Osteoblast (primary cell): ENCODE measurements at regions not wholly inside any gene's neighbourhood (a gene's known extent, or its start where the extent isn't known, plus 50 kb on each side); places are given as distances from the start of the nearest gene placed in this dataset.
A peak's percentile ranks its signal among the peaks of the same experiment; 100 is the strongest.

Experiments used
- DNase-seq: peaks from one replicate; pipeline ENCODE4 v3.0.0; 2011; ENCODE audit warnings: low spot score, mixed read lengths; ENCODE audit not compliant: insufficient read length; ENCODE audit errors: missing footprints
- H2AFZ ChIP-seq: 2 replicates; pipeline ENCODE4 v1.6.0; 2011; ENCODE audit warnings: mild to moderate bottlenecking, low read length
- H3K27ac ChIP-seq: 2 replicates; pipeline ENCODE4 v1.5.1; 2011; ENCODE audit warnings: mild to moderate bottlenecking, low read depth, low read length, moderate library complexity
- H3K27me3 ChIP-seq: 2 replicates; pipeline ENCODE4 v1.6.0; 2012; ENCODE audit warnings: mild to moderate bottlenecking, control low read depth, inconsistent platforms, low read length, moderate library complexity; ENCODE audit not compliant: insufficient read depth
- H3K36me3 ChIP-seq: 2 replicates; pipeline ENCODE4 v1.5.1; 2011; ENCODE audit warnings: mild to moderate bottlenecking, low read length, control low read depth, moderate library complexity; ENCODE audit not compliant: insufficient read depth
- H3K4me1 ChIP-seq: 2 replicates; pipeline ENCODE4 v1.5.1; 2011; ENCODE audit warnings: mild to moderate bottlenecking, low read length, control low read depth, moderate library complexity; ENCODE audit not compliant: insufficient read depth
- H3K4me2 ChIP-seq: 2 replicates; pipeline ENCODE4 v1.6.0; 2011; ENCODE audit warnings: mild to moderate bottlenecking, low read length; ENCODE audit not compliant: insufficient read depth
- H3K4me3 ChIP-seq: fragments of 200-600 bp; sonication (generic); 3 replicates; pipeline ENCODE4 v1.5.1; 2012; ENCODE audit warnings: mild to moderate bottlenecking, low read length, inconsistent platforms; ENCODE audit not compliant: insufficient read depth
- H3K79me2 ChIP-seq: 2 replicates; pipeline ENCODE4 v1.6.0; 2012; ENCODE audit warnings: mild to moderate bottlenecking, low read length, control low read depth, inconsistent platforms; ENCODE audit not compliant: insufficient read depth
- H3K9me3 ChIP-seq: 2 replicates; pipeline ENCODE4 v1.5.1; 2011; ENCODE audit warnings: low read depth, low read length, control low read depth
- H4K20me1 ChIP-seq: 2 replicates; pipeline ENCODE4 v1.6.0; 2012; ENCODE audit warnings: mild to moderate bottlenecking, low read length, control low read depth; ENCODE audit not compliant: insufficient read depth
- TF ChIP-seq, protein P1 (sequence below): IDR thresholded peaks from 2 replicates; pipeline ENCODE4 v1.5.1; 2011; ENCODE audit warnings: mild to moderate bottlenecking, low read depth, low read length, moderate library complexity; ENCODE audit errors: extremely low read depth

DNA sequence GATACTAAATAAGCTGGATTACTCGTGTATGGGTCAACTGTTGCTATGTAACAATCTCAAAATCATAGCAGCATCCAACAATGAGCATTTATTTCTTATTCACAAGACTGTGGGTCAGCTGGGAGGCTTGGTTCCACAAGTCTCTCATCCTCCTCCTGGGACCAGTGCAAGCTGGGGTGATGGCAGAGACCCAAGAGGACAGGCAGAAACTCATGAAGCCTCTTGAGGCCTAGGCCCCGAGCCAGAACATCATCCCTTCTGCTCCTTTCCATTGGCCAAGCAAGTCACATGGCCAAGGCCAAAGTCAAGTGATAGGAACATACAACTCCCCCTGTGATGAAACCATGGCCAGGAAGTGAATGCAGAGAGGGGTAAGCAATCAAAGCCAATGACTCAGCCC lies 422.1 kb downstream of the BCOR start:
- H3K4me3 ChIP-seq = no peak overlapping the region
- H3K4me2 ChIP-seq = no peak overlapping the region
- peaks cover 5% of the 10 kb centered on the region for H3K4me1 ChIP-seq
- DNase-seq = peak; percentile 70
- H2AFZ ChIP-seq = no peak overlapping the region
- H3K9me3 ChIP-seq = no peaks in the 10 kb centered on the region
- H3K27ac ChIP-seq = peak overlapping the region; percentile 48
- no peaks in the 10 kb centered on the region for H3K36me3 ChIP-seq
- peaks cover 3% of the 10 kb centered on the region for H3K27me3 ChIP-seq
- H3K79me2 ChIP-seq = no peaks in the 10 kb centered on the region
- TF ChIP-seq, protein P1, sequence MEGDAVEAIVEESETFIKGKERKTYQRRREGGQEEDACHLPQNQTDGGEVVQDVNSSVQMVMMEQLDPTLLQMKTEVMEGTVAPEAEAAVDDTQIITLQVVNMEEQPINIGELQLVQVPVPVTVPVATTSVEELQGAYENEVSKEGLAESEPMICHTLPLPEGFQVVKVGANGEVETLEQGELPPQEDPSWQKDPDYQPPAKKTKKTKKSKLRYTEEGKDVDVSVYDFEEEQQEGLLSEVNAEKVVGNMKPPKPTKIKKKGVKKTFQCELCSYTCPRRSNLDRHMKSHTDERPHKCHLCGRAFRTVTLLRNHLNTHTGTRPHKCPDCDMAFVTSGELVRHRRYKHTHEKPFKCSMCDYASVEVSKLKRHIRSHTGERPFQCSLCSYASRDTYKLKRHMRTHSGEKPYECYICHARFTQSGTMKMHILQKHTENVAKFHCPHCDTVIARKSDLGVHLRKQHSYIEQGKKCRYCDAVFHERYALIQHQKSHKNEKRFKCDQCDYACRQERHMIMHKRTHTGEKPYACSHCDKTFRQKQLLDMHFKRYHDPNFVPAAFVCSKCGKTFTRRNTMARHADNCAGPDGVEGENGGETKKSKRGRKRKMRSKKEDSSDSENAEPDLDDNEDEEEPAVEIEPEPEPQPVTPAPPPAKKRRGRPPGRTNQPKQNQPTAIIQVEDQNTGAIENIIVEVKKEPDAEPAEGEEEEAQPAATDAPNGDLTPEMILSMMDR = no peak
- H4K20me1 ChIP-seq = no peaks in the 10 kb centered on the region

DNA sequence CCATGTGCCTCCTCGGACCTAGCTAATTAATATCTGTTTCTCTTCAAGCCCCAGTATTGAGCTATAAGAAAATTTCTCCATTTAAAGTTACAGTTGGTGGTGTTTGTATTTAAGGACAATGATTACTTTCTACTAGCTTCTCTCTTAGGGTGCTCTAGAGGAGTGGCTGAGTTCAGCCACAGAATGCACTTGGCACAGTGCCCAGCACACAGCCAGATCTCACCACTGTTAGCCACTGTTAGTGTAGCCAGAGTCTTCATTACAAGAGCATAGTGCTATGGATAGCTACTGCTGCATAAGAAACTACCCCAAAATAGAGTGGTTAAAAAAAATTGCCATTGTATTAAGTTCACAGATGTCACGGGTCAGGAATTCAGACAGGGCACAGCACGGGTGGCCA lies 421.3 kb downstream of the BCOR start:
- H2AFZ ChIP-seq = no peak overlapping the region

DNA sequence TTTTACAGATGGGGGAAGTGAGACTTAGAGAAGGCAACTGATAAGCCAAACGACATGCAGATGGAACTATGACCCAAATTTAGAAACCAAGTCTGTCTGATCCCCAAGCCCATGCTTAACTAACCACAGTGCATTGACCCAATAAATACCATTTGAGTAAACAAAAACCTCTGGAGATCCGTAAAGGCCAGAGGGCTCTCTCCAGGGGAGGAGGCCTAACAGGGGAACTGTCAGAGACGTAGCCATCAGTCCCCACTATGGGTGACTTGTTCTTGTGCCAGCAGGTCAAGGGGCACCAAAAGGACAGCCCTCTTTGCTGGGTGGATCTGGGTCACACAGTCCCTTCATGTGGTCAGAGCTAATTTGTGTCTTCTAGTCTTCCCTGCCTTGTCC lies 420.2 kb downstream of the BCOR start:
- TF ChIP-seq, protein P1 = no peak
- Histone ChIP-seq H4K20me1 (no peaks in the 10 kb centered on the region), H3K9me3 (no peaks in the 10 kb centered on the region), H2AFZ (no peak overlapping the region), H3K27ac (no peak overlapping the region), H3K36me3 (no peaks in the 10 kb centered on the region), H3K4me2 (no peak overlapping the region), H3K4me1 (peaks cover 5% of the 10 kb centered on the region), H3K27me3 (peaks cover 6% of the 10 kb centered on the region), H3K79me2 (no peaks in the 10 kb centered on the region), H3K4me3 (no peak overlapping the region)
- DNase-seq = no peak

More for the DNA sequence above, 421.3 kb downstream of the BCOR start:
- no peak for DNase-seq
- no peak overlapping the region for H3K27ac ChIP-seq
- no peaks in the 10 kb centered on the region for H4K20me1 ChIP-seq
- H3K27me3 ChIP-seq = peaks cover 6% of the 10 kb centered on the region
- TF ChIP-seq, protein P1 = no peak
- H3K4me3 ChIP-seq = no peak overlapping the region
- no peaks in the 10 kb centered on the region for H3K79me2 ChIP-seq
- H3K9me3 ChIP-seq = no peaks in the 10 kb centered on the region
- no peak overlapping the region for H3K4me2 ChIP-seq
- H3K4me1 ChIP-seq = peaks cover 5% of the 10 kb centered on the region
- no peaks in the 10 kb centered on the region for H3K36me3 ChIP-seq

DNA sequence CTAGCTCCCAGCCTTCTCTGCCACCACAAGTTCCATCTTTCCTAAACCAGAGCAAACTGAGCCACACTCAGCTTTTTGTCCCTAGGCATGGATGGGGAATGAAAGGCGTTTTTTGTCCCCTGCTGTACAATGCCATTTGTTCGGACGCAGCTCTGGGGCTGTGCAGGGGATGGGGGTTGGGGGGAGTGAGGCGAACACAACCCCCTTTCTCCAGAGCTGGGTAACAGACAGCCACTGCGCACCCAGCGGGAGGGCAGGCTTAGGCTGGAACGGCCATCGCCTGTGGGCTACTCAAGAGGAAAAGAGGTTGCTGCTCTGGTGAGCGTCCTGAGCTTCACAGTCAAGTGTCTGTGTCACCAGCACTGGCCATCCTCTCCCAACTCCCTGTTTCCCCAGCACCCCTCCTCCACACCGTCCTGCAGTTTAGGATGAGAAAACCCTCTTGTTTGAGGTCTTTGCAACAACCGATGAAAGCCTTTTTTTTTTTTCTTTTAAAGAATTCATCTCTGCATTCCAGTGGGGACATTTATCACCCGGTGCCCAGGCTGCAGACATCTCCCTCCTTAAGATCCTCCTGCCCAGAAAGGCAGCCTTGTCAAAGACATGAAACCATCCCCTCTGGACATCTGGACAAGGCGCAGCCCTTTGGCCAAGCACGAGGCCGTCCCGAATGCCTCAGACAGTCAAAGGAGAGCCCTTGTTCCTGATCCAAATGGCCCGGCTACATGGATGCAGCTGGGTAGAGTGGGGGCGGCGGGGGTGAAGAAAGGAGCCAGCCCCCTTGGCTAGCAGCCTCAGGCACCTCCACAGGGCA lies 419.6 kb downstream of the BCOR start:
- Histone ChIP-seq H3K27me3 (peaks cover 6% of the 10 kb centered on the region), H3K4me3 (no peak overlapping the region), H3K79me2 (no peaks in the 10 kb centered on the region), H4K20me1 (no peaks in the 10 kb centered on the region), H3K36me3 (no peaks in the 10 kb centered on the region), H3K4me1 (peaks cover 5% of the 10 kb centered on the region), H2AFZ (no peak overlapping the region), H3K4me2 (no peak overlapping the region), H3K9me3 (no peaks in the 10 kb centered on the region), H3K27ac (no peak overlapping the region)
- TF ChIP-seq, protein P1 = no peak
- no peak for DNase-seq
